DOHH2 (cell line): ENCODE measurements at regions not wholly inside any gene's neighbourhood (a gene's known extent, or its start where the extent isn't known, plus 50 kb on each side); places are given as distances from the start of the nearest gene placed in this dataset.

Experiments
- CTCF ChIP-seq: fragments of 200-600 bp; sonication (generic); IDR thresholded peaks from one replicate; pipeline ENCODE4 v1.5.1; 2014; ENCODE audit warnings: antibody characterized with exemption, mild to moderate bottlenecking, low read depth, low read length; ENCODE audit not compliant: poor library complexity, severe bottlenecking
- EZH2phosphoT487 ChIP-seq: fragments of 200-600 bp; sonication (generic); IDR thresholded peaks from 2 replicates; pipeline ENCODE4 v1.6.1; 2017; ENCODE audit warnings: borderline replicate concordance, mild to moderate bottlenecking, antibody characterized with exemption, low read length, moderate library complexity, mixed read lengths

DNA sequence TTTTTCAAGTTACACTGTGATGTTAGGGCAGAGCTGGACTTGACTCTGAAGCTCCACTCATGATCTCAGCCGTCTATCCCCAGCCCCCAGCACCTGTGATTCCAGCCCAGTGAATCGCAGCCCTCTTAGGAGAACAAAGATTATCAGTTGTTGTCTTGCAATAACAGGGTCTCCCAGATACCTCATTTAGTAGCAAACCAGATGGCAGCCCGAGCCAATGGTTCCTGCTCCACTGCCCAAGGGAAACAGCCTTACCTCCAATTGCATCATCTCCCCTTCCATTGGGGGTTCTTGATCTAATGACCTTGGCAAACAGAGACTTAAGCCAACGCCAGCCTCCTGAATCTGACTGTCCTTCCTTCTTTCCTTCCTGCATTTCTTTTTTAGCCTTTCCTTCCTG, 371.2 kb downstream of the BCL11B start:
- TF ChIP-seq CTCF (no peak), EZH2phosphoT487 (no peak)
